HepG2 (cell line): ENCODE measurements at regions not wholly inside any gene's neighbourhood (a gene's known extent, or its start where the extent isn't known, plus 50 kb on each side); places are given as distances from the start of the nearest gene placed in this dataset.
A peak's percentile ranks its signal among the peaks of the same experiment; 100 is the strongest.

ENCODE experiments used
- ATAC-seq: fragments of 200-7000 bp; cut with Tn5 transposase; 3 replicates; pipeline ENCODE4 v1.9.1; 2020; ENCODE audit warnings: mild to moderate bottlenecking, moderate library complexity
- BruUV-seq: library from RNA; stranded (reverse); fragments of 400-500 nt; replicated peaks from 2 replicates; lab custom pipeline; 2021; lab: Mats Ljungman, UMichigan
- CTCF ChIA-PET: fragments of 300-600 bp; formaldehyde crosslinking; extraction: SDS; loops from one replicate; lab custom pipeline; 2021; ENCODE audit warnings: low total read pairs, inconsistent platforms, low intra/inter-chr PET ratio; lab: Yijun Ruan, JAX
- POLR2A ChIA-PET: fragments of 350-600 bp; sonication (Branson Sonifier 250); formaldehyde crosslinking; loops from one replicate; lab custom pipeline; 2020; ENCODE audit warnings: antibody characterized with exemption, inconsistent platforms; lab: Yijun Ruan, JAX
- DNase-seq: peaks from one replicate; pipeline ENCODE4 v3.0.0-alpha.2; 2015; ENCODE audit warnings: low spot score
- FAIRE-seq: peaks from 3 replicates; lab custom pipeline; 2011; peaks lifted over from hg19 to GRCh38; lab: Jason Lieb, UNC
- H2AFZ ChIP-seq: one replicate; pipeline ENCODE4 v1.6.1; 2011; ENCODE audit warnings: low read length, inconsistent platforms
- H3K27ac ChIP-seq: fragments of 300-600 bp; 3 replicates; pipeline ENCODE4 v1.8.0; 2011; ENCODE audit warnings: mixed run types, mild to moderate bottlenecking, mixed read lengths, low read length, inconsistent platforms; ENCODE audit not compliant: insufficient read depth; ENCODE audit errors: extremely low read length
- H3K27me3 ChIP-seq, 2 experiments: fragments of 200-600 bp in 1 of 2; 2 replicates in 1 of 2; 3 replicates in 1 of 2; pipeline versions ENCODE4 v1.6.0 to v1.8.0; 2011; ENCODE audit warnings: low read length in 2 of 2, mild to moderate bottlenecking in 2 of 2, moderate library complexity in 2 of 2, inconsistent platforms in 1 of 2; ENCODE audit not compliant: insufficient read depth in 2 of 2, control insufficient read depth in 1 of 2
- H3K36me3 ChIP-seq, 2 experiments: fragments of 200-600 bp in 1 of 2; replicated peaks in 1 of 2; 2 replicates in 1 of 2; 3 replicates in 1 of 2; pipeline versions ENCODE4 v1.5.1 to v1.8.0; 2011; ENCODE audit warnings: low read length in 2 of 2, inconsistent platforms in 1 of 2; ENCODE audit not compliant: insufficient read depth in 2 of 2, control insufficient read depth in 1 of 2
- H3K4me1 ChIP-seq: 2 replicates; pipeline ENCODE4 v1.5.1; 2012; ENCODE audit warnings: low read length, inconsistent platforms; ENCODE audit not compliant: insufficient read depth
- H3K4me2 ChIP-seq: 2 replicates; pipeline ENCODE4 v1.6.0; 2011; ENCODE audit warnings: low read depth, low read length, inconsistent platforms
- H3K4me3 ChIP-seq, 3 experiments: fragments of 200-600 bp in 1 of 3; sonication (generic), shearing (Covaris generic) in 1 of 3; replicated peaks in 1 of 3; 2 replicates each; pipeline ENCODE4 v1.5.1; 2011 to 2016; ENCODE audit warnings: low read length in 3 of 3, inconsistent platforms in 2 of 3, low read depth in 2 of 3, mild to moderate bottlenecking in 2 of 3, control low read depth in 1 of 3, mixed read lengths in 1 of 3; ENCODE audit not compliant: insufficient read depth in 1 of 3
- H3K79me2 ChIP-seq: one replicate; pipeline ENCODE4 v1.6.1; 2011; ENCODE audit warnings: low read length, inconsistent platforms; ENCODE audit not compliant: insufficient read depth
- H3K9ac ChIP-seq: 2 replicates; pipeline ENCODE4 v1.6.0; 2011; ENCODE audit warnings: mild to moderate bottlenecking, low read depth, low read length, inconsistent platforms; ENCODE audit not compliant: insufficient read depth
- H3K9me3 ChIP-seq: 2 replicates; pipeline ENCODE4 v1.5.1; 2012; ENCODE audit warnings: mild to moderate bottlenecking, low read length
- H4K20me1 ChIP-seq: 2 replicates; pipeline ENCODE4 v1.6.0; 2011; ENCODE audit warnings: inconsistent platforms, mild to moderate bottlenecking, low read length, moderate library complexity; ENCODE audit not compliant: insufficient read depth
- ATAD3A ChIP-seq: sonication (generic); formaldehyde crosslinking; IDR thresholded peaks from 2 replicates; pipeline ENCODE4 v1.4.0; 2020; ENCODE audit warnings: missing genetic modification reagents
- ATF1 ChIP-seq: IDR thresholded peaks from 2 replicates; pipeline ENCODE4 v1.6.1; 2016; ENCODE audit warnings: mild to moderate bottlenecking, control low read depth
- BRD4 ChIP-seq: sonication (generic); formaldehyde crosslinking; IDR thresholded peaks from 2 replicates; pipeline ENCODE4 v1.4.0; 2020; ENCODE audit warnings: missing genetic modification reagents
- DNMT3B ChIP-seq: conservative IDR thresholded peaks from 2 replicates; pipeline ENCODE4 v1.6.1; 2016; ENCODE audit warnings: missing biosample characterization, control low read depth
- HDAC1 ChIP-seq: sonication (generic); formaldehyde crosslinking; IDR thresholded peaks from 2 replicates; pipeline ENCODE4 v1.5.1; 2020; ENCODE audit warnings: mild to moderate bottlenecking, missing genetic modification reagents
- NFRKB ChIP-seq: fragments of 450-650 bp; IDR thresholded peaks from 2 replicates; pipeline ENCODE4 v1.6.1; 2017
- PRPF4 ChIP-seq: fragments of 200-400 bp; formaldehyde crosslinking; IDR thresholded peaks from 2 replicates; pipeline ENCODE4 v1.6.1; 2016; ENCODE audit warnings: low read length, low read depth; ENCODE audit not compliant: poor library complexity, severe bottlenecking
- RAD21 ChIP-seq: fragments of 450-650 bp; formaldehyde crosslinking; IDR thresholded peaks from 2 replicates; pipeline ENCODE4 v1.5.0; 2020; ENCODE audit warnings: mild to moderate bottlenecking
- SIN3A ChIP-seq: IDR thresholded peaks from 2 replicates; pipeline ENCODE4 v1.6.1; 2011; ENCODE audit warnings: low read depth, mild to moderate bottlenecking, control low read depth, low read length, borderline replicate concordance
- ZNF124 ChIP-seq: sonication (generic); formaldehyde crosslinking; IDR thresholded peaks from 2 replicates; pipeline ENCODE4 v1.4.0; 2020; ENCODE audit warnings: missing genetic modification reagents
- ZNF160 ChIP-seq: sonication (generic); formaldehyde crosslinking; IDR thresholded peaks from 2 replicates; pipeline ENCODE4 v1.8.0; 2022; ENCODE audit warnings: mild to moderate bottlenecking, inconsistent platforms, missing genetic modification reagents
- ZNF563 ChIP-seq: sonication (generic); formaldehyde crosslinking; IDR thresholded peaks from 2 replicates; pipeline ENCODE4 v1.8.0; 2022; ENCODE audit warnings: mild to moderate bottlenecking, moderate library complexity, missing genetic modification reagents
- WGBS: methylation state at CpG from one replicate; pipeline ENCODE4 v1.1.6; 2017; ENCODE audit warnings: low lambda C conversion rate; 5-methylcytosine and 5-hydroxymethylcytosine counted together
- in situ Hi-C: cut with HindIII; loops from 2 replicates; pipeline ENCODE4 v1.10.0; 2017; ENCODE audit warnings: low pct_unique_long_range_greater_than_20kb; ENCODE audit not compliant: extremely low pct_ligation_motif_present
- intact Hi-C: fragments of 100-400 bp; cut with micrococcal nuclease; formaldehyde crosslinking; loops from one replicate; pipeline ENCODE4 v1.10.0; 2022; ENCODE audit not compliant: unreplicated experiment
- TF ChIP-seq, protein P1 (sequence below): sonication (generic); formaldehyde crosslinking; IDR thresholded peaks from 2 replicates; pipeline ENCODE4 v1.4.0; 2020; ENCODE audit warnings: missing genetic modification reagents
- TF ChIP-seq, protein P2 (sequence below): sonication (generic); formaldehyde crosslinking; IDR thresholded peaks from 2 replicates; pipeline ENCODE4 v1.8.0; 2022; ENCODE audit warnings: mild to moderate bottlenecking, missing genetic modification reagents
- TF ChIP-seq, protein P3 (sequence below), 2 experiments: sonication (generic) in 1 of 2; formaldehyde crosslinking in 1 of 2; IDR thresholded peaks; 2 replicates each; pipeline versions ENCODE4 v1.5.1 to v1.6.1; 2011 to 2020; ENCODE audit warnings: borderline replicate concordance in 1 of 2, low read depth in 1 of 2, low read length in 1 of 2, mild to moderate bottlenecking in 1 of 2, missing genetic modification reagents in 1 of 2, moderate library complexity in 1 of 2

DNA sequence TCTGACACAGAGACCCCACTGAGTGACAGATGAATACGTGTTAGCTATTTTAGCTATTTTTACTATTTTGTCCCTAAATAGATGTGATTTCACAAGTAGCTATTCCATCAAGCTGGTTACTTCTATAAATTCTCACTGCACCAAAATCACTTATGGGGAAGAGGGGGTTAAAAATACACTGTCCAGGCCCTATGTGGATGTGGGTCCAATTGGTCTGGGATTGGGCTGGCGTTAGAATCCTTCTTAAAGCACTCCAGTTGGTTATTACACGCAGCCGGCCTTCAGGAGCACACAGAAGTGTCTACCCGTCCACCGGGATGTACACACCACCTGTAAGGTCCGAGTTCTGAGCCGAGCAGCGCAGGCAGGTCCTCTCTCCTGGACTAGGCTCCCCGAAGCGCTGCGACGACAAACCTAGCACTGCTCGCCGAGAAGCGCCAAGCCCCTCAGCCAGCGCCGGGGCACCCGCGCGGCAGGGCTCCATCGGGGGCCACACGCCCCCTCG, 222.3 kb upstream of the MKLN1 start (continued):
- TF ChIP-seq, protein P1, sequence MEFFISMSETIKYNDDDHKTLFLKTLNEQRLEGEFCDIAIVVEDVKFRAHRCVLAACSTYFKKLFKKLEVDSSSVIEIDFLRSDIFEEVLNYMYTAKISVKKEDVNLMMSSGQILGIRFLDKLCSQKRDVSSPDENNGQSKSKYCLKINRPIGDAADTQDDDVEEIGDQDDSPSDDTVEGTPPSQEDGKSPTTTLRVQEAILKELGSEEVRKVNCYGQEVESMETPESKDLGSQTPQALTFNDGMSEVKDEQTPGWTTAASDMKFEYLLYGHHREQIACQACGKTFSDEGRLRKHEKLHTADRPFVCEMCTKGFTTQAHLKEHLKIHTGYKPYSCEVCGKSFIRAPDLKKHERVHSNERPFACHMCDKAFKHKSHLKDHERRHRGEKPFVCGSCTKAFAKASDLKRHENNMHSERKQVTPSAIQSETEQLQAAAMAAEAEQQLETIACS (CRISPR knock-in tag): peak; percentile 76
- TF ChIP-seq HDAC1 (CRISPR knock-in tag) (0 out of 2 replicates have a peak, but pooled peaks have one; percentile 21), ZNF160 (CRISPR knock-in tag) (no peak), RAD21 (0 out of 2 replicates have a peak, but pooled peaks have one; percentile 20), ZNF563 (CRISPR knock-in tag) (0 out of 2 replicates have a peak, but pooled peaks have one; percentile 1), DNMT3B (CRISPR knock-in tag) (no peak)

DNA sequence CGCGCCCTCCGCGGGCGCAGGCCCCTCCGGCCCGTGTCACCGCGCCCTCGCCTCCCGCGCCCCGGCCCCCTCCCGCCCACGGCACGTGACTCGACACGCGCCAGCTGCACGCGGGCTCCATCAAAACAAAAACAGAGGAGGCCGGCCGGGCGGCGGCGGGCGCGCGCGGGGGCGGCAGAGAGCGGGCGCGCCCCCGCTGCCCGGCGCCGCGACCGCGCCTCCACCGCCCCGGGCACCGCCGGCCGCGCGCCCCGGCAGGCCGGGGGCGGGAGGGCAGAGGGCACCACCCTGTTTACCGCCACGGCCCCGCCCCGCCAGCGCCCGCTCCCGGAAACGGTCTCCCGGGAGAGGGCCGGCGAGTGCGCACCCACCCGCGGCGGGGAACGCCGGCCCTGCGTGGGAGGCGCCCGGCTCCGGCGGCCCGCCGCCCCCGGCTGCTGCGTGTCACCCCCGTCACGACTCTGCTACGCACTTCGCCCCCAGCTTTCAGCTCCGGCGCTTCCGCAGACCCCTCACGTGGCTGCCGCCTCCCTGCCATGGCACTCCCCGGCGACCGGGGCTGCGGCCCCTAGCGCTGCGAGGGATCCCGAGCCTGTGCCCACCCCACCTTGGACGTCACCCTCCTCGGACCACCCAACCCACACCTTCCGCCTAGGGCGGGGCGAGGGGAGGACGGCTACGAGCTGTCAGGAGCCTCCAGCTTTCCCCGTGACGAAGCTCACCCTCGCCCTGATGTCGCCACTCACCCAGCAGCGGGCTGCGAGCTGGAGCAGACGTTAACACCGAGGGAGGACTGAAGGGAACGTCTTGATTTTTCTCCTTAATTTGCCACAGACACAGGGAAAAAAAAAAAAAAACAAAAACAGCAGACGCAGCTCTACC, 221.6 kb upstream of the MKLN1 start:
- in situ Hi-C loops (no loop called here), intact Hi-C loops (loop anchor here (2.0 to 5.0 kb wide), 2 partner anchors 37 to 316 kb away; no protein-coding TSS in a partner anchor)
- Histone ChIP-seq H3K27me3 (no peaks in the 10 kb centered on the region; a peak in 1 of 5 replicates), H3K9ac (peak overlapping the region; percentile 84), H3K4me2 (peak overlapping the region; percentile 94), H4K20me1 (peaks cover 18% of the 10 kb centered on the region; the same call in 1 of the 2 replicates), H3K4me1 (peaks cover 46% of the 10 kb centered on the region), H3K4me3 (peak overlapping the region; percentile 85 to 91 (median 89)), H3K9me3 (no peaks in the 10 kb centered on the region), H3K27ac (peak overlapping the region; percentile 79), H2AFZ (no peak overlapping the region), H3K36me3 (peaks cover 1 to 4% of the 10 kb centered on the region in 2 experiments; a peak in 3 of 5 replicates), H3K79me2 (peaks cover 72% of the 10 kb centered on the region)
- TSS peak; percentile 53 for BruUV-seq
- no peak for FAIRE-seq
- DNase-seq: peak; percentile 59
- WGBS: 0% methylated on average over 28 of the region's 110 CpGs
- ChIA-PET POLR2A (interaction anchor here (0.7 to 3.1 kb wide), 10 partner anchors 8 to 220 kb away, joined by 3 to 16 read pairs (median 4); no protein-coding TSS in a partner anchor), CTCF (no interaction called here)
- peak; percentile 69 for ATAC-seq
- peak; percentile 20; the same call in 1 of the 2 replicates for TF ChIP-seq SIN3A
- TF ChIP-seq ZNF124 (CRISPR knock-in tag): no peak
- no peak for TF ChIP-seq ATF1 (CRISPR knock-in tag)
- TF ChIP-seq, protein P2, sequence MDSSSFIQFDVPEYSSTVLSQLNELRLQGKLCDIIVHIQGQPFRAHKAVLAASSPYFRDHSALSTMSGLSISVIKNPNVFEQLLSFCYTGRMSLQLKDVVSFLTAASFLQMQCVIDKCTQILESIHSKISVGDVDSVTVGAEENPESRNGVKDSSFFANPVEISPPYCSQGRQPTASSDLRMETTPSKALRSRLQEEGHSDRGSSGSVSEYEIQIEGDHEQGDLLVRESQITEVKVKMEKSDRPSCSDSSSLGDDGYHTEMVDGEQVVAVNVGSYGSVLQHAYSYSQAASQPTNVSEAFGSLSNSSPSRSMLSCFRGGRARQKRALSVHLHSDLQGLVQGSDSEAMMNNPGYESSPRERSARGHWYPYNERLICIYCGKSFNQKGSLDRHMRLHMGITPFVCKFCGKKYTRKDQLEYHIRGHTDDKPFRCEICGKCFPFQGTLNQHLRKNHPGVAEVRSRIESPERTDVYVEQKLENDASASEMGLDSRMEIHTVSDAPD (CRISPR knock-in tag): no peak
- TF ChIP-seq, protein P3, sequence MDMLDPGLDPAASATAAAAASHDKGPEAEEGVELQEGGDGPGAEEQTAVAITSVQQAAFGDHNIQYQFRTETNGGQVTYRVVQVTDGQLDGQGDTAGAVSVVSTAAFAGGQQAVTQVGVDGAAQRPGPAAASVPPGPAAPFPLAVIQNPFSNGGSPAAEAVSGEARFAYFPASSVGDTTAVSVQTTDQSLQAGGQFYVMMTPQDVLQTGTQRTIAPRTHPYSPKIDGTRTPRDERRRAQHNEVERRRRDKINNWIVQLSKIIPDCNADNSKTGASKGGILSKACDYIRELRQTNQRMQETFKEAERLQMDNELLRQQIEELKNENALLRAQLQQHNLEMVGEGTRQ (IDR thresholded peaks at IDR 0.05; ENCODE audit: low read depth, low read length): no peak
- TF ChIP-seq, protein P3 (CRISPR knock-in tag; IDR thresholded peaks at IDR 0.05; ENCODE audit: borderline replicate concordance): no peak
- TF ChIP-seq ATAD3A (CRISPR knock-in tag): no peak
- no peak for TF ChIP-seq BRD4 (CRISPR knock-in tag)
- no peak for TF ChIP-seq NFRKB
- TF ChIP-seq PRPF4: no peak
- TF ChIP-seq, protein P1 (CRISPR knock-in tag): peak; percentile 74
